ENCODE measurements at regions not wholly inside any gene's neighbourhood (a gene's known extent, or its start where the extent isn't known, plus 50 kb on each side); places are given as distances from the start of the nearest gene placed in this dataset.

GRCh38 chr5:88118179-88118578 is 150.5 kb downstream of the TMEM161B start:
- no peak for DNase-seq
- H3K36me3 ChIP-seq (ENCODE audit: control insufficient read depth, insufficient read depth, low read length): no peaks in the 10 kb centered on the region
- intact Hi-C loops (cut with micrococcal nuclease; ENCODE audit: unreplicated experiment): no loop called here
- ChIA-PET POLR2A (no interaction called here), CTCF (no interaction called here)
- Mint-ChIP-seq H3K27me3 (ENCODE audit: insufficient read depth, unreplicated experiment) (peaks cover 2% of the 10 kb centered on the region), H3K36me3 (ENCODE audit: insufficient read depth, unreplicated experiment) (peaks cover 4% of the 10 kb centered on the region), H3K27ac (ENCODE audit: unreplicated experiment) (no peak overlapping the region), H3K4me3 (ENCODE audit: unreplicated experiment) (no peak overlapping the region), H3K9me3 (ENCODE audit: unreplicated experiment) (peaks cover 42% of the 10 kb centered on the region), H3K4me1 (ENCODE audit: low read depth, unreplicated experiment) (no peaks in the 10 kb centered on the region)
- H3K4me3 ChIP-seq (ENCODE audit: low read depth, low read length): no peak overlapping the region
- no peaks in the 10 kb centered on the region for H3K27me3 ChIP-seq (replicated peaks; ENCODE audit: control insufficient read depth, insufficient read depth, low read length)
- H3K4me1 ChIP-seq: peaks cover 8% of the 10 kb centered on the region
- H3K9me3 ChIP-seq: 0 out of 2 replicates have a peak, but pooled peaks cover 5% of the 10 kb centered on the region
- TF ChIP-seq CTCF (IDR thresholded peaks at IDR 0.05; ENCODE audit: insufficient read depth in 1 of 2, low read depth in 1 of 2, low read length in 1 of 2, severe bottlenecking in 1 of 2, unreplicated experiment in 1 of 2): no peak
- no TSS peak for BruUV-seq (replicated peaks)

GRCh38 chr5:88117546-88117945 is 151.1 kb downstream of the TMEM161B start:
- TF ChIP-seq CTCF (IDR thresholded peaks at IDR 0.05; ENCODE audit: insufficient read depth in 1 of 2, low read depth in 1 of 2, low read length in 1 of 2, severe bottlenecking in 1 of 2, unreplicated experiment in 1 of 2): no peak
- DNase-seq: no peak
- Histone ChIP-seq H3K4me1 (peaks cover 8% of the 10 kb centered on the region), H3K4me3 (ENCODE audit: low read depth, low read length) (no peak overlapping the region), H3K27me3 (replicated peaks; ENCODE audit: control insufficient read depth, insufficient read depth, low read length) (no peaks in the 10 kb centered on the region), H3K9me3 (0 out of 2 replicates have a peak, but pooled peaks cover 5% of the 10 kb centered on the region), H3K36me3 (ENCODE audit: control insufficient read depth, insufficient read depth, low read length) (no peaks in the 10 kb centered on the region)
- no TSS peak for BruUV-seq (replicated peaks)
- H3K27me3 Mint-ChIP-seq (ENCODE audit: insufficient read depth, unreplicated experiment): no peaks in the 10 kb centered on the region
- H3K36me3 Mint-ChIP-seq (ENCODE audit: insufficient read depth, unreplicated experiment): no peaks in the 10 kb centered on the region
- intact Hi-C loops (cut with micrococcal nuclease; ENCODE audit: unreplicated experiment): no loop called here
- no peak overlapping the region for H3K4me3 Mint-ChIP-seq (ENCODE audit: unreplicated experiment)
- no peak overlapping the region for H3K27ac Mint-ChIP-seq (ENCODE audit: unreplicated experiment)
- no peaks in the 10 kb centered on the region for H3K4me1 Mint-ChIP-seq (ENCODE audit: low read depth, unreplicated experiment)
- ChIA-PET POLR2A (no interaction called here), CTCF (no interaction called here)
- H3K9me3 Mint-ChIP-seq (ENCODE audit: unreplicated experiment): peaks cover 36% of the 10 kb centered on the region

- no peak for TF ChIP-seq CTCF (IDR thresholded peaks at IDR 0.05; ENCODE audit: insufficient read depth in 1 of 2, low read depth in 1 of 2, low read length in 1 of 2, severe bottlenecking in 1 of 2, unreplicated experiment in 1 of 2)
- Mint-ChIP-seq H3K36me3 (ENCODE audit: insufficient read depth, unreplicated experiment) (no peaks in the 10 kb centered on the region), H3K4me3 (ENCODE audit: unreplicated experiment) (no peak overlapping the region), H3K9me3 (ENCODE audit: unreplicated experiment) (peaks cover 27% of the 10 kb centered on the region), H3K27me3 (ENCODE audit: insufficient read depth, unreplicated experiment) (no peaks in the 10 kb centered on the region), H3K4me1 (ENCODE audit: low read depth, unreplicated experiment) (no peaks in the 10 kb centered on the region), H3K27ac (ENCODE audit: unreplicated experiment) (no peak overlapping the region)
- Histone ChIP-seq H3K4me1 (peaks cover 8% of the 10 kb centered on the region), H3K4me3 (ENCODE audit: low read depth, low read length) (no peak overlapping the region), H3K27me3 (replicated peaks; ENCODE audit: control insufficient read depth, insufficient read depth, low read length) (no peaks in the 10 kb centered on the region), H3K9me3 (0 out of 2 replicates have a peak, but pooled peaks cover 5% of the 10 kb centered on the region), H3K36me3 (ENCODE audit: control insufficient read depth, insufficient read depth, low read length) (no peaks in the 10 kb centered on the region)
- CTCF ChIA-PET: no interaction called here
- POLR2A ChIA-PET: no interaction called here
- intact Hi-C loops (cut with micrococcal nuclease; ENCODE audit: unreplicated experiment): no loop called here
- no TSS peak for BruUV-seq (replicated peaks)
- no peak for DNase-seq
Observed at GRCh38 chr5:88116396-88116795, 152.2 kb downstream of the TMEM161B start.
